Uterus (tissue), 2 donors: ENCODE measurements at regions not wholly inside any gene's neighbourhood (a gene's known extent, or its start where the extent isn't known, plus 50 kb on each side); places are given as distances from the start of the nearest gene placed in this dataset.

ENCODE experiments used
- CTCF ChIP-seq, 4 experiments: fragments of 200-600 bp in 2 of 4; fragments of 450-650 bp in 2 of 4; sonication (generic) in 2 of 4; IDR thresholded peaks; one replicate each; pipeline ENCODE4 v1.5.1; 2016 to 2019; ENCODE audit warnings: antibody characterized with exemption in 4 of 4, mild to moderate bottlenecking in 2 of 4, moderate library complexity in 1 of 4
- POLR2A ChIP-seq, 2 donors: fragments of 450-650 bp; IDR thresholded peaks; one replicate each; pipeline ENCODE4 v1.6.1; 2016; ENCODE audit warnings: antibody characterized with exemption in 2 of 2, mild to moderate bottlenecking in 1 of 2, moderate library complexity in 1 of 2

- TF ChIP-seq CTCF (IDR thresholded peaks at IDR 0.05) (no peak), POLR2A (IDR thresholded peaks at IDR 0.05) (no peak)
Observed at GRCh38 chr6:115363379-115363778, 697.3 kb downstream of the FRK start.
